Panc1 (cell line): ENCODE measurements at regions not wholly inside any gene's neighbourhood (a gene's known extent, or its start where the extent isn't known, plus 50 kb on each side); places are given as distances from the start of the nearest gene placed in this dataset.

Source experiments
- CTCF ChIP-seq: fragments of 450-650 bp; IDR thresholded peaks from 2 replicates; pipeline ENCODE4 v1.5.1; 2017; ENCODE audit warnings: mild to moderate bottlenecking
- POLR2AphosphoS5 ChIP-seq: IDR thresholded peaks from 2 replicates; pipeline ENCODE4 v1.6.1; 2012; ENCODE audit warnings: mild to moderate bottlenecking, low read depth, low read length, moderate library complexity
- REST ChIP-seq, 2 experiments: IDR thresholded peaks; 2 replicates each; pipeline ENCODE4 v1.6.1; 2011 to 2012; ENCODE audit warnings: low read depth in 2 of 2, control low read depth in 1 of 2, low read length in 1 of 2, mild to moderate bottlenecking in 1 of 2, moderate library complexity in 1 of 2; ENCODE audit not compliant: insufficient read depth in 1 of 2
- SIN3A ChIP-seq: IDR thresholded peaks from 2 replicates; pipeline ENCODE4 v1.6.1; 2012; ENCODE audit warnings: low read depth, mild to moderate bottlenecking, low read length, moderate library complexity, borderline replicate concordance; ENCODE audit not compliant: insufficient read depth
- TCF7L2 ChIP-seq: IDR thresholded peaks from 2 replicates; pipeline ENCODE4 v1.6.1; 2011; ENCODE audit warnings: mild to moderate bottlenecking, low read depth, low read length, inconsistent platforms

GRCh38 chr2:2823061-2823753 is 492.1 kb upstream of the MYT1L start:
- no peak for TF ChIP-seq SIN3A
- TF ChIP-seq REST (IDR thresholded peaks at IDR 0.05; ENCODE audit: insufficient read depth in 1 of 2, low read depth in 2 of 2, low read length in 1 of 2), result no peak
- TF ChIP-seq POLR2AphosphoS5, result no peak
- no peak for TF ChIP-seq CTCF
- no peak for TF ChIP-seq TCF7L2
